GF-D8 (cell line): ENCODE measurements at regions not wholly inside any gene's neighbourhood (a gene's known extent, or its start where the extent isn't known, plus 50 kb on each side); places are given as distances from the start of the nearest gene placed in this dataset.

Source experiments
- DNase-seq: peaks from one replicate; lab custom pipeline; 2025; lab: John Stamatoyannopoulos, UW

DNA sequence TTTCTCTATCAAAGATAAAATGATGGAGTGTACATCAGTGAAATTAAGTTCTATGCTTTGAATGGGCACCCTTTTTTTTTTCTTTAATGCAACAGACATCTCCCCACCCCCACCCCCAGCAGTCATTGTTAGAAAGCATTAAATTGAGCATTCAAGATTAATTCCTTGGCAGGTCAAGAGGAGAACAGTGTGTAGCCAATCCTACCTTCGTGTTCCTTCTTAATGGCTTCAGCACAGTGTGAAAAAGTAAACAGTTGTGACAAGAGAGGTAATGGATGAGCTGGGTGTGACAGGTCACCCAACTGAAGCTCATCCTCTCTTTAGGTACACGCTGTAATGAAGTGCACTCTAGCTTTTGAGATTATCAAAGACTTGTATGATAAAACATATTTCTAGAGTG, 198.5 kb upstream of the RARB start:
- no peak for DNase-seq

DNA sequence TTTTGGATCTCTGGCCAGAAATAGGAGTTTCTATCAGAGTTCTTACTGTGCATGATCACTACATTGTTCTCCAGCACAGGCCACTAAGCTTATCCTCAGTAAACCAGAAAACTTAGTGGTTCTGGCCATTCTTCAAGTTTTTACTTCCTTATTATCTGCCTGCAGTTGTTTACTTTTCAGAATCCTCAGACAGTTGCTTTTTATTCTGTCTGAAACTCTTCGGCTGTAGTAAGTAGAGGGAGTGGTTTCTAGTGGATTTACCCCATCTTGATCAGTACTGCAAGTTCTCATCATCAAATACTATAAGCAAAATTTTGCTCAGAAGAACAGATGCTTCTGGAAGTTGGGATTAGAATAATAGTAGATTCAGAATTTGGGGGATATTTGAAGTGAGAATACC, 193.0 kb upstream of the RARB start:
- DNase-seq, result no peak

DNA sequence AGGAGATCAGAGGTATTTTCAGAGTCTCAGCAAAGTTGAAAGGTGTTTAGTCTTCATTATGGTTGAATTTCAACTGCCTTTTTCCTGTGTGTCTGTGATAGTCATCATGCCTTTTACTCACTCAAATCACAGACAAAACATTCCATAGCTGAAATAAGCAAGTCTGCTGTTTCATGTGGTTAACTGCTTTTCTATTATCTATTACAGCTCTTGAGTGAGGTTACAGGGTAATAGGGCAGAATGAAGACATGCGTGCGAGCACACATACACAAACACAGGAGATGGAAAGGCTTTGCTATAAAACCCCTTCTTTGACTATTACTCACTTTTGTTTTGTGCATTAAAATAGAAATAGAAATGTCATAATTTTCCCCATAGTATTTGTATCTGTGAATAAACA, 192.6 kb upstream of the RARB start:
- DNase-seq, result no peak

DNA sequence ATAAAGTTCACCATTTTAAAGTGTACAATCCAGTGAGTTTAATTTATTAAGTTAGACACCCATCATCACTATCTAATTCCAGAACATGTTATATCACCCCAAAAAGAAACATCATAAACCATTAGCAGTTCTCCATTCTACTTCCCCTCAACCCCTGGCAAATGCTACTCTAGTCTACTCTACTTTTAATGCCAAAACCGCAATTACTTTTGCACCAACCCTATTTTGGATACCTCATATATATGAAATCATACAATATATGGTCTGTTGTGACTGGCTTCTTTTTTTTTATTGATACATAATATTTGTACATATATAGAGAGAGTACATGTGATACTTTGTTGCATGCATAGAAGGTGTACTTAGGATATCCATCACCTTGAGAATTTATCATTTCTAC, 190.5 kb upstream of the RARB start:
- no peak for DNase-seq

DNA sequence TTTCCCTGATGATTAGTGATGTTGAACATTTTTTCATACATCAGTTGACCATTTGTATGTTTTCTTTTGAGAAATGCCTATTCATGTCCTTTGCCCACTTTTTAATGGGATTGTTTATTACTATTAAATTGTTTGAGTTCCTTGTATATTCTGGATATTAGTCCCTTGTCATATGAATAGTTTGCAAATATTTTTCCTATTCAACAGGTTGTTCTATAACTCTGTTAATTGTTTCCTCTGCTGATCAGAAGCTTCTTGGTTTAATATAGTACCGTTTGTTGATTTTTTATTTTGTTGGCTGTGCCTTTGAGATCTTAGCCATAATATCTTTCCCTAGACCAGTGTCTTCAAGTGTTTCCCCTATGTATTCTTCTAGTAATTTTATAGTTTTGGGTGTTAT, 189.0 kb upstream of the RARB start:
- DNase-seq, result no peak

DNA sequence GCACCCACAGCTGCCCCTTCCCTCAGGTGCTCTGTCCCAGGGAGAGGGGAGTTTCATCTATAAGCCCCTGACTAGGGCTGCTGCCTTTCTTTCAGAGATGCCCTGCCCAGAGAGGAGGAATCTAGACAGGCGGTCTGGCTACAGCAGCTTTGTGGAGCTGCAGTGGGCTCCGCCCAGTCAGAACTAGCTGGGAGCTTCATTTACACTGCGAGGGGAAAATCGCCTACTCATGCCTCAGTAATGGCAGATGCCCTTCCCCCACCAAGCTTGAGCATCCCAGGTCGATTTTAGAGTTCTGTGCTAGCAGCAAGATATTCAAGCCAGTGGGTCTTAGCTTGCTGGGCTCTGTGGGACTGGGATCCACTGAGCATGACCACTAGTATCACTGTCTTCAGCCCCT, 181.2 kb upstream of the RARB start:
- no peak for DNase-seq

DNA sequence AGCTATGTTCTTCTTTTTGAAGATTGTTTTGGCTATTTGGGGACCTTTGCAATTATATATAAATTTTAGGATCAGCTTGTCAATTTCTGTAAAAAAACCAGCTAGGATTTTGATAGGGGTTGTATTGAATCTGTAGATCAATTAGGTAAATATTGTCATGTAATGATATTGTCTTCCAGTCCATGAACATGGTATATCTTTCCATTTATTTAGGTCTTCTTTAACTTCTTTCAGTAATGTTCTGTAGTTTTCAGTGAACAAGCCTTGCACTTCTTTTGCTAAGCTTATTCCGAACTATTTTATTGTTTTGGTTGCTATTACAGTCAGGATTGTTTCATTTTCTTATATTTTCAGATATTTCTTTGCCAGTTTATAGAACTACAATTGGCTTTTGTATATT, 175.8 kb upstream of the RARB start:
- no peak for DNase-seq

DNA sequence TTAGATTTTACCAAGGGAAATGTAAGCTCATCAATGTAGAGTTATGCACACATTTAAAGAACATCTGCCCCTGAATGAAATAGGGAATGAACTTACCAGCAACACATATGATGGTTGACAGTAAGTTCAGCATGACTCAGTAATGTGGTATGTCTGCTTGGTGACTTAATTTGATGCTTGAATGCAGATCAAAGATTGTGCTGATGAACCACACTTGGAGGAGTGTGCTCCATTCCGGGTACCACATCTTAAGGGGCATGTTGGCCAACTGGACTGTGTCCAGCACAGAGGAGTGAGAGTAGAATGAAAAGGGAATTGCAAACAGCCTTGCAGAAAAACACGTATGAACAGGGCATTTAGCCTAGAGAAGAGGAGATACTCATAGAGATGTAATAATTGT, 171.0 kb upstream of the RARB start:
- DNase-seq, result no peak

DNA sequence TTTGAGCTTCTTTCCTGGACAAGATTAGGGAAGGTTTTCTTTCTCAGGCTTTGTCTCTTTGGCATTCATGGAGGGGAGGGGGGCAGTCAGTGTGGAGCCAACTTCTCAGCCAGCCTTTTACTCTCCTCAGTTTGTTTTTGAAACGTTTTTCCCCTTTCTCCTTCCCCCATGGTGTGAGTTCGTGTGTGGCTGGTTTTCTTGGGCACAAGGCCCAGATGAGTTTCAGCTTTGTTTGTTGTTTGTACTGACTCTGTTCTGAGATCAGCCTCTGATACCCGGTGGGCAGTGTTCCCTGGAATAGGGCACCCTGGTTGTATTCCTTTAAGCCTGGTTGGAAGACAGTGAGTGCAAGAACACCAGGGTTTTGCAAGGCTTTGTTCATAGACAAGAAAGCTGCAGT, 168.2 kb upstream of the RARB start:
- no peak for DNase-seq

DNA sequence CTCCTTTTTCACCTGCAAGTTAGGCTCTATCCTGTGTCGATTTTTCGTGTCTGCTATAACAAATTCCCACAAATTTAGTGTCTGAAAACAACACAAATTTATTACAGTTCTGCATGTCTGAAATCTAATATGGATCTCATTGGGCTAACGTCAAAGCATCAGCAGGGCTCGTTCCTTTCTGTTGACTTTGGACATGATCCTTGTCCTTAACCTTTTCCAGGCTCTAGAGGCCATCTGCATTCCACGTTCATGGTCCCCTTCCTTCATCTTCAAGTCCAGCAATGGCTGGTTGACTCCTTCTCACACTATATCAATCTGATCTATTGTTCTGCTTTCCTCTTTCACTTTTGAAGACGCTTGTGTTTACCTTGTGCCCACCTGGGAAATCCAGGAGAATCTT, 165.7 kb upstream of the RARB start:
- DNase-seq, result no peak

DNA sequence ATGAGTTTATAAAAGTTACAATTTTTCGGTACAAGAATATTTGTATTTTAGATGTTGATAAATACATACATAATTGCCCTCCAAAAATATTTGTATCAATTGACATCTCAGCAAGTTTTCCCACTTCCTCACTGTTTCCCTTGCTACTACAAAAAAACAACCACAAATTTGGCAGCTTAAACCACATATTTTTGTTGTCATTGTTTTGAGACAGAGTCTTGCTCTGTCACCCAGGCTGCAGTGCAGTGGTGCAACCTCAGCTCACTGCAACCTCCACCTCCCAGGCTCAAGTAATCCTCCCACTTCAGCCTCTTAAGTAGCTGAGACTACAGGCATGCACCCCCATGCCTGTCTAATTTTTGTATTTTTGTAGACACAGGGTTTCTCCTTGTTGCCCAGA, 162.8 kb upstream of the RARB start:
- DNase-seq, result no peak

DNA sequence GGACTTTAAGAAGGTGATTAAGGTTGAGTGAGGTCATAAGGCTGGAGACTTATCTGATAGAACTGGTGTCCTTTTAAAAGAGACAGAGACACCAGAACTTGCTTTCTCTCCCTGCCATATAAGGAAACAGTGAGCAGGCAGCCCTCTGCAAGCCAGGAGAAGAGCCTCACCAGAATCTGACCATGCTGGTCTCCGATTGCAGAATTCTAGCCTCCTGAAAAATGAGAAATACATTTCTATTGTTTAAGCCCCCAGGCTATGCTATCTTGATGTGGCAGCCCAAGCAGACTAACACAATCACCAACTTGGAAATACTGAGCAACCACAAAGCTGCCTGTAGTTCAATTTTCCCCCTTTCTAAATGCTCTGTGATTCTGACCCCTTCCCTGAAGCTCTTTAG, 161.4 kb upstream of the RARB start:
- no peak for DNase-seq

DNA sequence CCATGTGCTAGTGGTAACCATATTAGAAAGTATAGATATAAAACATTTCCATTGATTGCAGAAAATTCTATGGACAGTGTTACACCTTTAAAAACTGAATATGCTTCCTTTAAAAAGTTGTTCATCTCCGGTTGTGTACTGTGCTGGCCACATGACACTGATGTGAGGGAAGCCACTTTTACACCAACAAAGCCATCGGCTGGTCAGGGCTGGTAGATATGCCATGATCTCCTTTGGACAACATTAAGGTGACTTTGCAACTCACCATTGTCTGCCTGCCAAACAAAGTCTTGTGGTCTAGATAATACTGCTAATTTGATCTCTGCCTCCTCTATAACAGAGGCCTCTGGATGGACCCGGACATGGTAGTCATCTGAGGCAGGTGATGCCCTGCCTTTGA, 156.0 kb upstream of the RARB start:
- DNase-seq, result no peak

DNA sequence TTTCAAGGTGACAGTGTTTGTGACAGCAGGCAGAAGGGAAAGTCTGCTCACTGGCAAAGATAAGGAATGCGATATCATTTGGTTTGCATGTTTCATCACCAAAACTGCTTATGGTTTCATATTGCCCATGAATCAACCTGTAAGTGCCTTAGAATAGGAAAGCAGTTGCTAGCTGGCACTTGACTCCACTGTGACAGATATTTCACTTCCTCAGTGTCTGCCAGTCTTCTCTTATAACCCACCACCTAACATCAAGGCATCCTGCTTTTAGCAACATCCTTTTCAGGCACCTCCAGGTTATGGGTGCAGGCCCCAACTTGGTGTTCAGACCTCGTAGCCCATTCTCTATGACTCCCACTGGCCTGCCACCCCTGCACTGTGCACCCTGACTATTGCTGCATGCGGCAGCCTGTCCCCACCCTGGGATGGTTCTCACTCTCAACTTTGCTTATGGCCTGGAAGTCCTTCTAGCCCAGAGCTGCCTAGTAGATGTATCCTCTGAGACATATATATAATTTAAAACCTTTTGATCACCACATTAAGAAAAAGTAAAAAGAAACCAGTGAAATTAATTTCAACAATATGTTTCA, 154.4 kb upstream of the RARB start:
- no peak for DNase-seq

DNA sequence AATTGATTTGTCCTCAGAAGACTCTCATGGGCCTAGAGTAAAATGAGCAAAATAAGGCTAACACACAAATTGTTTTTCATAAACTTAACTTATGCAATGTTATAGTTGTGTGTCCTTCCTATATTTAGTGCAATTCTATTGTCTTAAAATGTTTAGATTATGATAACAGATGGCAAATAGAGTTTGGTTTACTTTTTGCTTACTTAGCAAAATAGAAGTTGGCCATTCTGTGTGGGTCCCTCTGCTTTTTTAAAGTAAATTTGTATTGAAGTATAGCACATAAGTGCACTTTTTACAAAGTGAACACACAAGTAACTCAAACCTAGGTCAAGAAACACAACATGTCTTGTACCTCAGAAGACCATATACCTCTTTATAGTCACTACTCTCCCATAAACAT, 150.6 kb upstream of the RARB start:
- DNase-seq, result no peak

DNA sequence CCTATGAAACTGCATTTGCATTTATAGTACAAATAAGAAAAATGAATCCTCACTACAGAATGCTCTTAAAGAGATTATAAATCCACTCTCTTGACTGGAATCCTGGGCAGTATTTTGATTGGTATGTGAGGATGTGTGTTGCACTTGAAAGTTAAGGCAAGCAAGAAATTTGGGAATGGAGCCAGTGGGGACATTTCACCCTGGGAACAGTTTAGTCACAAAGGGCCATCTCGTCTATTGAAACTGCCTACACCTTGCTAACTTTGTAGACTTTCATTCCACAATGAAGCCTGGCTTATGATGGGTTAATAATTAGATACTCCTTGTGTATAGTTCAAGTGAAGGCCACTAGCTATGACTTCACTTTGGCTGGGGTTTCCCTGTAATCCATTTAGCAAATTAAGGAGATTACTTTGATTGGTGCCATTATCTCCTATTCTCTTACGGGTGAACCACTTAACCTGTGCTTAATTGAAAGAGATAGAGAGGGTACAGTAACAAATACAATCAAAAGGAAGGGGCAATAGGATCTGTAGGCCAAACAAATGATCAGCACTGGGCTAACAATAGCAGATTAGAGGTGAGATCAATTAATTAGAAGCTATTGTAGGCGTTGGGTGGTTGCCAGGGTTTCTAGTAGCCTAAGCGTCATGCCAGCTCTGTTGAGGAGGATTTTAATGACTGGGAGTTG, 146.9 kb upstream of the RARB start:
- DNase-seq, result no peak

DNA sequence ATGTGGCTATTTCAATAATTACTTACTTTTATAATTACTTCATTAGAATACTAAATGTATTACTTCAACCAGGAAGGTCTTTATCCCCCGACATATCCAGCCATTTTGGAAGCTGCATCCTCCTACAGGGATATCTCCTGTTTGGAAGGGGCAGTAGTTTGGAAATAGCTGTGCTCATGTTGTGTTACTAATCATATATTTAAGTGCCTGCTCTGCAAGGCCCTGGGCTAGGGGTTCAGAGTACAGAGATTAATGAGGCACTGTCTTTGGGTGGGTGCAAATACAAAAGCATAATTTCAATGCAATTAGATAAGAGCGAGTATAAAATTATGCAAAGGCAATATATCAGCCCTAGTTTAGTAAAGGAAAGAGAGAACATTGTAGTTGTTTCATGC, 146.3 kb upstream of the RARB start:
- DNase-seq, result no peak

DNA sequence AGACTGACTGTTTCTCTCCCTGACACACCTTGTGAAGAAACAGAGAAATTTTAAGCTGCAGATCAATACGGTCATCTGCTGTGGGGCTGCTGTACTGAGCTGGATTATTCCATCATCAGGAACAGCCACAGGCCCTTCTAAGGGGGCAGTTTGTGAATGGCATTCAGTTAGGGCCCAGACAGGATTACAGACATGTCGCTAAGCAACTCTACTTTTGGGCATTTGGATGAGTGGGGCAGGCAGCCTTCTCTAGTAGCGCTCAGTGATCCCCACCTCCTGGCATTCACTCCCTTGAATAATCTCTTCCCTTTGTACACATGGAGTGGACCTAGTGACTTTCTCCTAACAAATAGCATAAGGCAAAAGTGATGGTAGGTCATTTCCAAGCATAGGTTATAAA, 144.4 kb upstream of the RARB start:
- no peak for DNase-seq

DNA sequence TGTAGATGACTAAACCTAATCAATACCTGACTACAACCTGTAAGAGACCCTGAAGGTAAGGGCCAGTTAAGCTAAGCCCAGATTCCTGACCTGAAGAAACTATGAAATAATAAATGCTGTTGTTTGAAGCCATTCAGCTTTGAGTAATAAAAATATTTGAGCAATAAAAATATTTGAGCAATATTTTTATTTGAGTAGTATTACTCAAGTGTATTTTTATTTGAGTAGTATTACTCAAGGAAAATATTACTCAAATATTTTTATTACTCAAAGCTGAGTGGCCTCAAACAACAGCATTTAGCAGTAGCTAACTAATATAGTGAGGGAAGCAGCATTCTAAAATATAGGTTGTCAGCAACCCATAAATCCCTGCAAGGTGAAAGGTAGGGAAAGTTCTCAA, 143.8 kb upstream of the RARB start:
- no peak for DNase-seq

DNA sequence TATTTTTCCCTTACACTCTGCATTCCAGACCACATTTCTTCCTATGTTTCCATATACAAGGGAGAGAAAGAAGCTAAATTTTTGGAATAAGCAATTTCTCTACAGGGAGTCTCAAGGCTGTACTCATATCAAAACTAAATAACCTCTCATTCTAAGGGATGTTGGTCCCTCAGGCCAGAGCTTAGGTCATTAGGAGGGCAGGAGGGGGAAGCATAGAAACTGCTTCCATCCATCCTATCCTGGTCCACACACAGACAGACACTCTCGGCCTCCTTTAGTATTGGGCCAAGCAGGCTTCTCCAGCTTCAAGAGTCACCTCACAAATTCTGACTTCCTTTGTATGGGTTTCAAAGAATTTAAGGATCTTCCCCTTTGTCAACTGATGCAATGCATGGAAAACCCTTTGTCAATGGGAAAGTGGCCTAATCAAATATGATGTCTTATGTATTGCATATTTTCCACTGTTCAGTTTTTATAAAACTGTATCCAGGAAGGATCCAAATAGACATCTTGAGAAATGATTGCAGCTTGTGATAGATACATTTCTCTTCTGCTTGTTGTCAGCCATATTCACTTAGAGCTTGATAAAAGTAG, 140.7 kb upstream of the RARB start:
- DNase-seq, result no peak

DNA sequence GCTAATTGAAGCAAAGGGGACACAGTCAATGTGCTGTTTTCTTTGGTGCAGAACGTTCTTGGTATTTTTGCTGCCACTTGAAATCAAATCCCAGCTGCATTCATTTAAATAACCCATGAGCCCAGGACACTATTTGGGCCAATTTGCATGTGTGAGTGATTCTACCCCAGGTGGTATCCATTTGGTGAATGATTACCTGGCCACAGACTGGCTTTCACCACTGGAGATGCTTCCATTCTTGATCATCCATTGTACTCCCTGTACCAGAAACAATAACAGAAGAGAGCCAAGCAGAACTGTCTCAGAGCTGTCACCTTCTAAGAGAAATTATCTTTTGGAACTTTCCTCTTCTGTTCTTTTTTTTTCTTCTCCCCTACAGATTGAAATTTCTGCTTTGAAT, 139.7 kb upstream of the RARB start:
- no peak for DNase-seq

DNA sequence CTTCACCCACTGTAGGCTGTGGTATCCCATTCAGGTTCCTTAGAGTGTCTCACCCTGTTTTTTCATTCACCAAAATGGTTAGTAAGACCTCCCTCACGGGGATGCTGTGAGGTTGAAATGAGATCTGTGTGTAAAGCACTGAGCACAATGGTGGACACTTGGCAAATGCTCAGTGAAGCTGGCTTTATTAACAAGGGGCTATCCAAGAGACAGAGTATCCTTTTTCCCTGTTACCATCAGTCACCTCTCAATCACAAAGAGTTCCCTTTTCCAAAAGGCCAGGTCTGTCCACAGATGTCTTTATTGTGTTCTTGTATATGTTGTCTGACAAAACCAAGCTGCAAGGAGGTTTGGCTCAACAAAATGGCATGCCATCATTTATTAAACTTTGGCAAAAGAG, 138.9 kb upstream of the RARB start:
- DNase-seq, result no peak

DNA sequence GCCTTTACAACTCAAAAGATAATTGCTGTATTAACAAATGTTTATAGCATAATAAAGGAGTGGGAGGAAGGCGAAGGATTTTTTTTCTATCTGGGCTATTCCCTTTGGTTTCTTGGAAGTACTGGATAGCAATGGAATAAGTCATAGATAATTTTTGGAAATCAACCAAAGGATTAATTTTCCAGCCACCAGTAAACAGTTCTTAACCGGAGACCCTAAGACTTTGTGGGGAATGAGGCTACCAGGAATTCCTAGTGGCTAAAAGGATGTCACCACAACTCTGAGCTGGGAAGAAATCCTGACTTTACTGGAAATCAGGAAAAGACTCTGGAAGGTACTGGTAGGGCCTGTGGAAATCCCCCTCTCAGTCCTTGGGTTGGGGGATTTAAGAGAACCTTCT, 138.4 kb upstream of the RARB start:
- DNase-seq, result no peak

DNA sequence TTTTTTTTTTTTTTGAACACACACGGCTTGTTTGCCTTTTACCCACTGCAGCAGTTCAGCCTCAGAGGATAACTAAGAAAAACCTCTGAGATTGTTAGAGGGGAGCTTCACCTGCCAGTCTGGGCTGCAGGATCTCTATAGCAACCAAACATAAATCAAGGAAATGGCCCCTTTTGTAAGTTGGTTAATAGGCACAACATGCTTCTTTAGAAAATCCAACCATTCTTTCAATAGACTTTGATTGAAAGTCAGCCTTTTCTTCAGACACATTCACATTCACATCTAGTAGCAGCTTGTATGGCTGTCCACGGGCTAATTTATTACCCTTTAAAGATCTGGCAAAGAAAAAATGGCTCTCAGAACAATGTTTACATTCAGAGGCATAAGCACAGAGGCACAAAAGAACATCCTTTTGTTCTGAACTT, 136.6 kb upstream of the RARB start:
- DNase-seq, result no peak
